T-cell (primary cell): ENCODE measurements at regions not wholly inside any gene's neighbourhood (a gene's known extent, or its start where the extent isn't known, plus 50 kb on each side); places are given as distances from the start of the nearest gene placed in this dataset.
"Not testable (repeated sequence)": the region's sequence is repeated elsewhere in the genome, so short reads cannot be mapped to it uniquely, and the experiment has no call there.

Experiments
- ATAC-seq, 4 experiments: fragments of 200-7000 bp in 3 of 4; fragments of 150-1000 bp in 1 of 4; cut with Tn5 transposase; replicated peaks in 1 of 4; 1 replicate in 3 of 4; 2 replicates in 1 of 4; pipeline ENCODE4 v1.10.0; 2021; ENCODE audit warnings: moderate library complexity in 3 of 4, mild to moderate bottlenecking in 2 of 4, moderate number of reproducible peaks in 1 of 4
- CTCF ChIA-PET, 2 donors: fragments of 300-600 bp; sonication (Branson Sonifier 250); formaldehyde crosslinking; loops; one replicate each; lab custom pipeline; 2022; ENCODE audit warnings: antibody characterized with exemption in 2 of 2; lab: Charles Lee
- POLR2A ChIA-PET, 2 donors: fragments of 300-600 bp; sonication (Branson Sonifier 250); formaldehyde crosslinking; loops; one replicate each; lab custom pipeline; 2022; ENCODE audit warnings: antibody characterized with exemption in 2 of 2; lab: Charles Lee
- DNase-seq, 35 experiments: peaks; one replicate each; pipeline versions ENCODE4 v3.0.0 to v3.0.0-alpha.2; 2013 to 2023
- H3K27ac ChIP-seq: one replicate; pipeline ENCODE4 v1.5.1; 2013; ENCODE audit warnings: low read length
- H3K27me3 ChIP-seq, 2 experiments: replicated peaks in 1 of 2; 1 replicate in 1 of 2; 2 replicates in 1 of 2; pipeline versions ENCODE4 v1.6.1 to v1.7.0; 2013; ENCODE audit warnings: low read length in 1 of 2, mixed read lengths in 1 of 2; ENCODE audit not compliant: control insufficient read depth in 2 of 2, insufficient read depth in 2 of 2; ENCODE audit errors: extremely low read depth in 1 of 2
- H3K36me3 ChIP-seq, 2 donors: 1 replicate in 1 of 2; 2 replicates in 1 of 2; pipeline versions ENCODE4 v1.6.1 to v1.7.0; 2013; ENCODE audit warnings: low read length in 1 of 2; ENCODE audit not compliant: control insufficient read depth in 2 of 2, insufficient read depth in 1 of 2; ENCODE audit errors: extremely low read depth in 1 of 2
- H3K4me1 ChIP-seq, 2 experiments: 1 replicate in 1 of 2; 2 replicates in 1 of 2; pipeline versions ENCODE4 v1.6.1 to v1.7.0; 2013; ENCODE audit warnings: low read length in 2 of 2, mixed read lengths in 1 of 2; ENCODE audit not compliant: insufficient read depth in 2 of 2, control insufficient read depth in 1 of 2; ENCODE audit errors: extremely low read depth in 1 of 2
- H3K4me3 ChIP-seq, 2 donors: 1 replicate in 1 of 2; 2 replicates in 1 of 2; pipeline versions ENCODE4 v1.5.1 to v1.7.0; 2013; ENCODE audit warnings: mild to moderate bottlenecking in 2 of 2, low read length in 1 of 2, moderate library complexity in 1 of 2; ENCODE audit not compliant: control insufficient read depth in 1 of 2; ENCODE audit errors: extremely low read depth in 1 of 2
- H3K9me3 ChIP-seq: 2 replicates; pipeline ENCODE4 v1.7.0; 2013
- H3K27ac Mint-ChIP-seq, 2 donors: one replicate each; pipeline ENCODE4 v1.8.0; 2020 to 2021; ENCODE audit warnings: mild to moderate bottlenecking in 2 of 2, mixed read lengths in 2 of 2
- H3K27me3 Mint-ChIP-seq, 2 donors: one replicate each; pipeline ENCODE4 v1.8.0; 2021 to 2022; ENCODE audit warnings: mixed read lengths in 2 of 2
- H3K36me3 Mint-ChIP-seq: one replicate; pipeline ENCODE4 v1.8.0; 2021; ENCODE audit warnings: mixed read lengths
- H3K4me1 Mint-ChIP-seq, 3 donors: one replicate each; pipeline ENCODE4 v1.8.0; 2020 to 2022; ENCODE audit warnings: mixed read lengths in 3 of 3, mild to moderate bottlenecking in 1 of 3
- H3K4me3 Mint-ChIP-seq, 3 donors: one replicate each; pipeline ENCODE4 v1.8.0; 2020 to 2022; ENCODE audit warnings: mild to moderate bottlenecking in 3 of 3, mixed read lengths in 3 of 3, moderate library complexity in 3 of 3
- H3K9me3 Mint-ChIP-seq, 3 donors: one replicate each; pipeline ENCODE4 v1.8.0; 2020 to 2022; ENCODE audit warnings: mixed read lengths in 3 of 3
- WGBS: methylation state at CpG from one replicate; pipeline ENCODE4 v1.1.5; 2013; ENCODE audit warnings: missing lambda C conversion rate; ENCODE audit not compliant: insufficient coverage; 5-methylcytosine and 5-hydroxymethylcytosine counted together

DNA sequence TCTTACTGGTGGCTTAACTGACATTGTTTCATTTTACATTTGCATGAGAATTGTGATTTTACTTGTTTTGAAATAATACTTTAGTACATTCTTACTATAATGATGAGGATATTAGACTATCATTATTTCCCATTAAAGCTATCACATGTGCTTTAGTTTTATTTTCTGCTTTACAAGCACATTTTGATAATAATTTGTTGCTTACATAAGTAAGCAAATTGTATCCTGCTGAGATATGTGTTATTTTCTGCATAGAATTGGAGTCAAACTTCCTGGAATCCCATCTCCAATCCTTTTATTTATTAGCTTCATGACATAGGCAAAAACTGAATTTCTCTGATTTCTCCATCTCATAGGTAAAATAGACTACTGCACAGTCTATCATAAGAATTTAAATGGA, 847.4 kb downstream of the DIPK2A start:
- peaks cover 0 to 9% (median 2%) of the 10 kb centered on the region in 3 donors for H3K9me3 Mint-ChIP-seq
- no peak for ATAC-seq
- POLR2A ChIA-PET = no interaction called here

DNA sequence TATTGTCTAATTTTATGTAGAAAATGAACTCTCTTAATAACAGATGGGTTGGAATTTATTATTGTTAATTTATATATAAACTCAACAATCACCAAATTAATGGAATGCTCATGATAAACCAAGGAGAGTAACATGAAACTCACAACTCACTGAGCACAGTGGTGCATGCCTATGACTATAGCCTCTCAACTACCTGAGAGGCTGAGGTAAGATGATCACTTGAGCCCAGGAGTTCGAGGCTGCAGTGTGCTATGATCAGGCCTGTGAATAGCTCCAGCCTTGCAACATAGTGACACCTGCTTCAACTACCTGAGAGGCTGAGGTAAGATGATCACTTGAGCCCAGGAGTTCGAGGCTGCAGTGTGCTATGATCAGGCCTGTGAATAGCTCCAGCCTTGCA, 848.6 kb downstream of the DIPK2A start:
- ATAC-seq, H3K4me3 ChIP-seq, CTCF ChIA-PET, H3K4me1 ChIP-seq, H3K27ac Mint-ChIP-seq, H3K27me3 ChIP-seq, H3K36me3 ChIP-seq, H3K27me3 Mint-ChIP-seq, H3K9me3 Mint-ChIP-seq, H3K4me3 Mint-ChIP-seq, H3K4me1 Mint-ChIP-seq, H3K36me3 Mint-ChIP-seq, DNase-seq, H3K9me3 ChIP-seq, POLR2A ChIA-PET, H3K27ac ChIP-seq: not testable (repeated sequence)
- no CpG with 5 or more reads among the region's 2 CpGs for WGBS

More for the DNA sequence above, 847.4 kb downstream of the DIPK2A start:
- Mint-ChIP-seq H3K36me3 (no peaks in the 10 kb centered on the region), H3K27me3 (no peaks in the 10 kb centered on the region), H3K4me3 (no peak overlapping the region), H3K27ac (no peak overlapping the region), H3K4me1 (no peaks in the 10 kb centered on the region)
- H3K4me3 ChIP-seq = no peak overlapping the region
- no peaks in the 10 kb centered on the region for H3K27me3 ChIP-seq
- no peaks in the 10 kb centered on the region for H3K4me1 ChIP-seq
- H3K9me3 ChIP-seq = no peaks in the 10 kb centered on the region
- CTCF ChIA-PET = no interaction called here
- H3K27ac ChIP-seq = no peak overlapping the region
- no peak for DNase-seq
- no peaks in the 10 kb centered on the region for H3K36me3 ChIP-seq

DNA sequence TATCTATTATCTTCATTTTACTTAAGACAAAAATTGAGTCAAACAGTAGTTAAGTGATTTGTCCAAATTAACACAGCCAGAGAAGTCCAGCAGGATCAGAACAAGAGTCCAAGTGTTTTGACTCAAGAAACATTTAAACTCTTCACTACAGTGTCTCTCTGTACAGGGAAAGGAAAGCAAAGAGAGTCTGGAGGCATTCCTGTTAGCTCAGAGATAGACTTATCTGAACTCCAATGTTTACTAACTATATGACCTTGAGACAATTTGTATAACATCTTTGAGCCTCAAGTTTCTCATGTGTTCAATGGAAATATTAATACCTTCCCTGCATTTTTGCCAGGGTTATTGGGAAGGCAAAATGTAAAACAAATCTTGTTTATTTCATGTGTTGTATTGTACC, 849.1 kb downstream of the DIPK2A start:
- no peak overlapping the region for H3K4me3 ChIP-seq
- H3K36me3 ChIP-seq = no peaks in the 10 kb centered on the region
- CTCF ChIA-PET = no interaction called here
- ATAC-seq = no peak
- no peak overlapping the region for H3K27ac ChIP-seq
- POLR2A ChIA-PET = no interaction called here
- Mint-ChIP-seq H3K4me3 (no peak overlapping the region), H3K27ac (no peak overlapping the region), H3K9me3 (peaks cover 0 to 4% (median 2%) of the 10 kb centered on the region in 3 donors), H3K36me3 (no peaks in the 10 kb centered on the region), H3K27me3 (no peaks in the 10 kb centered on the region), H3K4me1 (no peaks in the 10 kb centered on the region)
- DNase-seq = no peak
- no peaks in the 10 kb centered on the region for H3K4me1 ChIP-seq
- H3K27me3 ChIP-seq = no peaks in the 10 kb centered on the region
- H3K9me3 ChIP-seq = no peaks in the 10 kb centered on the region

DNA sequence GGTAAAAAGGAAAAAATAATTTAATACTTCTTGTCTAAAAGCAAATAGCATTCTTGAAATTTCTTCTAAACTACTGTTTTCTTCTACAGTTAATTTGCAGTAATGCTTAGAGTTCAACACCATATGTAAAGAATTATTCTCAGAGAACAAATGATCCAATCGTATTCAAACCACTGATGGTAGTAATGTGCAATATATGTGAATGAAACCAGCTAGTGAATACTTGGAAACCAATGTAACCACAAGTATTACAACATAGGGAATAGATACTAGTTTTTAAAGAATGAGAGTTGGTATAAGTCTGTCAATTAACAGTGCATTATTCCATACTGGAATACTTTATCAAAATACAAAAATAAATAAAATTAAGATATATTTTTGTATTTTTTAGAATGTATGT, 850.0 kb downstream of the DIPK2A start:
- CTCF ChIA-PET = no interaction called here
- Mint-ChIP-seq H3K36me3 (no peaks in the 10 kb centered on the region), H3K4me3 (no peak overlapping the region), H3K27ac (no peak overlapping the region), H3K27me3 (no peaks in the 10 kb centered on the region), H3K9me3 (peaks cover 0 to 4% (median 2%) of the 10 kb centered on the region in 3 donors), H3K4me1 (no peaks in the 10 kb centered on the region)
- Histone ChIP-seq H3K9me3 (no peaks in the 10 kb centered on the region), H3K27ac (no peak overlapping the region), H3K27me3 (no peaks in the 10 kb centered on the region), H3K36me3 (no peaks in the 10 kb centered on the region), H3K4me3 (no peak overlapping the region), H3K4me1 (no peaks in the 10 kb centered on the region)
- no CpG with 5 or more reads among the region's 1 CpG for WGBS
- ATAC-seq (no peak), DNase-seq (no peak)
- POLR2A ChIA-PET = no interaction called here

DNA sequence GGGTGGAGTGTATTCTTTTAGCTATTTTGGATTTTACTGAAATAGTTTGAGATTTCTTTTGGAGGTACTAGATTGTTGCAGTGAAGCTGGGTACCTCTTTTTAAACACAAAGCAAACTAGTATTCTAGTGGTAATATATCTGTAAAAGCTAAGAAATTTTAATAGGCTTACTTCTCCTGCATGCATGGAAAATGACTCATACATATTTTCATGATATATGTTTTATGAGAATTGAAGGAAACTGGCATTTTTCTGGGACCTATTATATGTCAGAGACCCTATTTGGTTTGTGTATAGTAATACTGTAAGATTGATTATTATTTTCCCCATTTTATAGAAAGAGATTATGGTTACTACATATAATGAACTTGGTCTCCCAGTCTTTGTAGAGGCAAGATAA, 851.0 kb downstream of the DIPK2A start:
- Histone ChIP-seq H3K4me3 (no peak overlapping the region), H3K27ac (no peak overlapping the region), H3K9me3 (no peaks in the 10 kb centered on the region), H3K27me3 (no peaks in the 10 kb centered on the region), H3K36me3 (no peaks in the 10 kb centered on the region), H3K4me1 (no peaks in the 10 kb centered on the region)
- no peak for ATAC-seq
- Mint-ChIP-seq H3K27ac (no peak overlapping the region), H3K9me3 (peaks cover 0 to 2% (median 0%) of the 10 kb centered on the region in 3 donors), H3K27me3 (no peaks in the 10 kb centered on the region), H3K36me3 (no peaks in the 10 kb centered on the region), H3K4me3 (no peak overlapping the region), H3K4me1 (no peaks in the 10 kb centered on the region)
- ChIA-PET POLR2A (no interaction called here), CTCF (no interaction called here)
- DNase-seq = no peak

DNA sequence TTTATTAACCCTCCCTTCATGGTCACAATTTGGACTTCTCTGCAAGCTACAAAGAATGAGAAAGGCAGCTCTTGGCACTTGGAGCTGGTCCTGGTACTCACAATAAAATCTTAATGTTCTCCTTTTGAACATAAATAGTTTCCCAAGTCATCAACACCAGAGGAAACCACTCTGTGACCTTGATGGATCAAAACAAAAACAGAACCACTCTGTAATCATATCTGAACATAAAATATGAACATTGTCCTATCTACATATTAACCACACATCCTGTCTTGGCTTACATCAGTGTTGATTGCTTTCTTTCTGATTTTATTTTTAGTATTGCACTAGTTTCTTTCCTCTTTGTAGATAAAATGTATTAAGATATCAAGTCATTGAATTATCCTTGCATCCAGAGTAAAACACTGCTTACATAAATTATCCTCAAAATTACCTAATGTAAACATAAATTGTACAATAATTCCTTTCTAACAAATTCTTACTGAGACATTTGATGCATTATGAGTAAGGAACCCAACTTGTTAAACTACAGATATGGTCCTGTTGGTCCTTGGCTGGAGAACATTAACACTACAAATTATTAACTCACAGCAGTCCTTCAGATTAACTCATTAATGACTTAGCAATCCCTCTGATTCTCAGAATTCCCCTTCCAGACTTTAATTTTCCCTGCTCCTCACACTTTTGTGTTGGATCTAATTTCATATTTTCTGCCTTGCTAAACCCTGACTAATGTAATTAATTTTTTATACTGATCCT, 860.5 kb downstream of the DIPK2A start:
- H3K27ac Mint-ChIP-seq = no peak overlapping the region
- no peaks in the 10 kb centered on the region for H3K36me3 ChIP-seq
- no peaks in the 10 kb centered on the region for H3K36me3 Mint-ChIP-seq
- H3K4me1 Mint-ChIP-seq = no peaks in the 10 kb centered on the region
- H3K4me3 ChIP-seq = no peak overlapping the region
- no peaks in the 10 kb centered on the region for H3K27me3 ChIP-seq
- no peaks in the 10 kb centered on the region for H3K9me3 ChIP-seq
- H3K27ac ChIP-seq = no peak overlapping the region
- ChIA-PET POLR2A (no interaction called here), CTCF (no interaction called here)
- H3K9me3 Mint-ChIP-seq = peaks cover 8 to 19% (median 10%) of the 10 kb centered on the region in 3 donors
- no peak overlapping the region for H3K4me3 Mint-ChIP-seq
- no peak for DNase-seq
- ATAC-seq = no peak
- no peaks in the 10 kb centered on the region for H3K4me1 ChIP-seq
- no peaks in the 10 kb centered on the region for H3K27me3 Mint-ChIP-seq

DNA sequence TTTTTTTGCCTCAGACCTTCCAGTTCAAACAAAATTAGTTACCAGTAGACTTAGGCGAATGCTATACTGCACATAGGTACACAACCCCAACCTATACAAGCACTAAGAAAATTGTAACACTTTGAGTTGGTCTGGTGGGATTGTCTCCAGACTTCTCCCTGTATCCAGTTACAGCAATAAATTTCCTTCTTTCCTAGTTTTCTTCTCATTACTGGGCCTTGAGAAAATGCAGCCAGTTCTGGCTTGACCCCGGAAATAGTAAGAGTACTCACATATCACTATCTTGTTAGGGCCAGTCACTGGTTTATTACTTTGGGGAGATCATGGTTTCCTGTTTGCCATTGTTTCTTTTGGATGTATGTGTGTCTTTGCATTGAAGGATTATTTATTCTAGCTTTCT, 868.4 kb downstream of the DIPK2A start:
- H3K9me3 Mint-ChIP-seq = peaks cover 15 to 23% (median 23%) of the 10 kb centered on the region in 3 donors
- WGBS = no CpG with 5 or more reads among the region's 2 CpGs
- Histone ChIP-seq H3K27ac (no peak overlapping the region), H3K4me1 (no peaks in the 10 kb centered on the region), H3K4me3 (no peak overlapping the region), H3K9me3 (no peaks in the 10 kb centered on the region), H3K27me3 (no peaks in the 10 kb centered on the region), H3K36me3 (no peaks in the 10 kb centered on the region)
- CTCF ChIA-PET = no interaction called here
- no peak overlapping the region for H3K27ac Mint-ChIP-seq
- no peak overlapping the region for H3K4me3 Mint-ChIP-seq
- POLR2A ChIA-PET = no interaction called here
- DNase-seq (no peak), ATAC-seq (no peak)
- no peaks in the 10 kb centered on the region for H3K27me3 Mint-ChIP-seq
- H3K4me1 Mint-ChIP-seq = no peaks in the 10 kb centered on the region
- H3K36me3 Mint-ChIP-seq = no peaks in the 10 kb centered on the region
